ENCODE measurements at regions not wholly inside any gene's neighbourhood (a gene's known extent, or its start where the extent isn't known, plus 50 kb on each side); places are given as distances from the start of the nearest gene placed in this dataset.

DNA sequence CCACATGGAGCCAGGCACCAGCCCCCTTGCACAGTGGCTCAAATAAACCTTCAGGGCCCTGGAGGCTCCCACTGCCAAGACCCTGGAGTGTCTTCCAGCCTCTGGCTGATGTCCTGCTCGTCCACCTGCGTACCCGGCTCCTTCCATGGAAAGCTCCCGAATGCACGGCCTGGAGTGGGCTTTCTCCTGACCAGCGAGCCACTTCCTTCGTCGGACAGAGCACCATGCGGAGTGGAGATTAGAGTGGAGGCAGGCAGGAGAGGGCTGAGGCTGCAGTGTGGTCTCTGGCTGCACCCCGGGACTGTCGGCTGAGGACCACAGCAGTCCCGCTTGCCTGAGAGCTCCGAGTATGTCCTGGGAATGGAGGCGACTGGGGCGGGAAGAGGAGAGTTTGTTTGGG is 93.7 kb upstream of the SFSWAP start:
- no peak for TF ChIP-seq EZH2 (IDR thresholded peaks at IDR 0.05; ENCODE audit: low read length)
- TF ChIP-seq, protein P1, sequence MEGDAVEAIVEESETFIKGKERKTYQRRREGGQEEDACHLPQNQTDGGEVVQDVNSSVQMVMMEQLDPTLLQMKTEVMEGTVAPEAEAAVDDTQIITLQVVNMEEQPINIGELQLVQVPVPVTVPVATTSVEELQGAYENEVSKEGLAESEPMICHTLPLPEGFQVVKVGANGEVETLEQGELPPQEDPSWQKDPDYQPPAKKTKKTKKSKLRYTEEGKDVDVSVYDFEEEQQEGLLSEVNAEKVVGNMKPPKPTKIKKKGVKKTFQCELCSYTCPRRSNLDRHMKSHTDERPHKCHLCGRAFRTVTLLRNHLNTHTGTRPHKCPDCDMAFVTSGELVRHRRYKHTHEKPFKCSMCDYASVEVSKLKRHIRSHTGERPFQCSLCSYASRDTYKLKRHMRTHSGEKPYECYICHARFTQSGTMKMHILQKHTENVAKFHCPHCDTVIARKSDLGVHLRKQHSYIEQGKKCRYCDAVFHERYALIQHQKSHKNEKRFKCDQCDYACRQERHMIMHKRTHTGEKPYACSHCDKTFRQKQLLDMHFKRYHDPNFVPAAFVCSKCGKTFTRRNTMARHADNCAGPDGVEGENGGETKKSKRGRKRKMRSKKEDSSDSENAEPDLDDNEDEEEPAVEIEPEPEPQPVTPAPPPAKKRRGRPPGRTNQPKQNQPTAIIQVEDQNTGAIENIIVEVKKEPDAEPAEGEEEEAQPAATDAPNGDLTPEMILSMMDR (optimal IDR thresholded peaks at IDR 0.05 in 1 of 3, IDR thresholded peaks at IDR 0.05 in 1 of 3, conservative IDR thresholded peaks at IDR 0.05 in 1 of 3; ENCODE audit: extremely low read depth in 1 of 3, insufficient read depth in 2 of 3, low read length in 3 of 3) = no peak

Measured in keratinocyte (primary cell).